Mammary epithelial cell (primary cell): ENCODE measurements at regions not wholly inside any gene's neighbourhood (a gene's known extent, or its start where the extent isn't known, plus 50 kb on each side); places are given as distances from the start of the nearest gene placed in this dataset.

Experiments used
- CTCF ChIP-seq, 2 donors: IDR thresholded peaks in 1 of 2; conservative IDR thresholded peaks in 1 of 2; 2 replicates each; pipeline ENCODE4 v1.5.1; 2011 to 2012; ENCODE audit warnings: inconsistent platforms in 2 of 2, low read length in 2 of 2, mild to moderate bottlenecking in 2 of 2, control low read depth in 1 of 2, low read depth in 1 of 2; ENCODE audit not compliant: insufficient read depth in 1 of 2; ENCODE audit errors: extremely low read depth in 1 of 2
- EZH2 ChIP-seq: IDR thresholded peaks from 2 replicates; pipeline ENCODE4 v1.6.1; 2012; ENCODE audit warnings: low read length, inconsistent platforms, borderline replicate concordance

GRCh38 chr12:14156606-14157005 lies 175.2 kb upstream of the GRIN2B start:
- TF ChIP-seq CTCF (conservative IDR thresholded peaks at IDR 0.05 in 1 of 2, IDR thresholded peaks at IDR 0.05 in 1 of 2; ENCODE audit: extremely low read depth in 1 of 2, insufficient read depth in 1 of 2, low read depth in 1 of 2, low read length in 2 of 2): no peak
- TF ChIP-seq EZH2: no peak
